HCT116 (cell line): ENCODE measurements at regions not wholly inside any gene's neighbourhood (a gene's known extent, or its start where the extent isn't known, plus 50 kb on each side); places are given as distances from the start of the nearest gene placed in this dataset.

Source experiments
- ATAC-seq: fragments of 200-7000 bp; cut with Tn5 transposase; 2 replicates; pipeline ENCODE4 v1.9.1; 2020; ENCODE audit warnings: mild to moderate bottlenecking, moderate library complexity
- BruUV-seq: library from RNA; stranded (reverse); fragments of 400-500 nt; replicated peaks from 2 replicates; lab custom pipeline; 2021; lab: Mats Ljungman, UMichigan
- CTCF ChIA-PET: fragments of 300-600 bp; sonication (Branson Sonifier 250); formaldehyde crosslinking; loops from one replicate; lab custom pipeline; 2021; ENCODE audit warnings: antibody characterized with exemption; lab: Charles Lee
- POLR2A ChIA-PET: fragments of 300-600, 350-600 bp; sonication (Branson Sonifier 250); formaldehyde crosslinking; loops from one replicate; lab custom pipeline; 2021; ENCODE audit warnings: antibody characterized with exemption; lab: Charles Lee
- RAD21 ChIA-PET, 2 experiments: fragments of 300-600 bp; sonication (Branson Sonifier 250); formaldehyde crosslinking; loops; one replicate each; lab custom pipeline; 2023; ENCODE audit warnings: low total read pairs in 2 of 2; ENCODE audit not compliant: uncharacterized antibody in 2 of 2, unreplicated experiment in 2 of 2, low non-redundant PET in 1 of 2; lab: Charles Lee
- DNase-seq: peaks from one replicate; pipeline ENCODE4 v3.0.0-alpha.2; 2010; ENCODE audit warnings: low read depth, low spot score
- H2AFZ ChIP-seq: fragments of 200-600 bp; shearing (Covaris generic), sonication (generic); 2 replicates; pipeline ENCODE4 v1.6.1; 2017; ENCODE audit warnings: low read depth, mixed run types, mixed read lengths, antibody characterized with exemption, low read length; ENCODE audit not compliant: poor library complexity, severe bottlenecking
- H3K27ac ChIP-seq: 2 replicates; pipeline ENCODE4 v1.5.1; 2012; ENCODE audit warnings: low read depth, low read length
- H3K27me3 ChIP-seq: fragments of 200-600 bp; sonication (generic); 2 replicates; pipeline ENCODE4 v1.6.1; 2016; ENCODE audit warnings: mixed run types, low read length, mixed read lengths; ENCODE audit not compliant: insufficient read depth
- H3K36me3 ChIP-seq, 2 experiments: fragments of 200-500 bp in 1 of 2; fragments of 200-600 bp in 1 of 2; sonication (Bioruptor generic) in 1 of 2; sonication (generic) in 1 of 2; 2 replicates each; pipeline versions ENCODE4 v1.5.1 to v1.6.1; 2014 to 2016; ENCODE audit warnings: low read length in 2 of 2, inconsistent platforms in 1 of 2, mixed read lengths in 1 of 2, mixed run types in 1 of 2; ENCODE audit not compliant: insufficient read depth in 2 of 2, control insufficient read depth in 1 of 2
- H3K4me1 ChIP-seq, 2 experiments: fragments of 200-600 bp in 1 of 2; sonication (generic) in 1 of 2; 2 replicates each; pipeline versions ENCODE4 v1.5.1 to v1.6.1; 2012 to 2017; ENCODE audit warnings: low read length in 2 of 2, inconsistent platforms in 1 of 2, mild to moderate bottlenecking in 1 of 2, mixed read lengths in 1 of 2, mixed run types in 1 of 2, moderate library complexity in 1 of 2; ENCODE audit not compliant: insufficient read depth in 2 of 2, control insufficient read depth in 1 of 2
- H3K4me2 ChIP-seq: fragments of 200-600 bp; sonication (generic); 2 replicates; pipeline ENCODE4 v1.6.1; 2017; ENCODE audit warnings: mixed run types, low read length, mixed read lengths
- H3K4me3 ChIP-seq, 2 experiments: fragments of 200-600 bp in 1 of 2; sonication (generic) in 1 of 2; replicated peaks in 1 of 2; 2 replicates each; pipeline ENCODE4 v1.5.1; 2011 to 2016; ENCODE audit warnings: low read length in 2 of 2, control low read depth in 1 of 2, low read depth in 1 of 2, mild to moderate bottlenecking in 1 of 2, mixed read lengths in 1 of 2, mixed run types in 1 of 2
- H3K79me2 ChIP-seq: fragments of 200-600 bp; sonication (generic); 2 replicates; pipeline ENCODE4 v1.6.1; 2017; ENCODE audit warnings: mild to moderate bottlenecking, mixed run types, low read length, moderate library complexity, mixed read lengths; ENCODE audit not compliant: insufficient read depth
- H3K9ac ChIP-seq: fragments of 200-600 bp; sonication (generic); 2 replicates; pipeline ENCODE4 v1.6.1; 2016; ENCODE audit warnings: low read length, mixed read lengths
- H3K9me2 ChIP-seq: fragments of 200-600 bp; sonication (generic), shearing (Covaris generic); 2 replicates; pipeline ENCODE4 v1.6.1; 2017; ENCODE audit warnings: mixed run types, mild to moderate bottlenecking, moderate library complexity; ENCODE audit not compliant: insufficient read depth
- H3K9me3 ChIP-seq, 2 experiments: fragments of 200-500 bp in 1 of 2; fragments of 200-600 bp in 1 of 2; sonication (Bioruptor generic) in 1 of 2; sonication (generic) in 1 of 2; 2 replicates each; pipeline ENCODE4 v1.6.1; 2014 to 2017; ENCODE audit warnings: low read length in 2 of 2, mixed read lengths in 2 of 2, inconsistent platforms in 1 of 2, low read depth in 1 of 2, mild to moderate bottlenecking in 1 of 2, mixed run types in 1 of 2, moderate library complexity in 1 of 2; ENCODE audit not compliant: control insufficient read depth in 1 of 2, insufficient read depth in 1 of 2
- H4K20me1 ChIP-seq: fragments of 200-600 bp; sonication (generic), shearing (Covaris generic); 2 replicates; pipeline ENCODE4 v1.6.1; 2017; ENCODE audit warnings: mixed run types, mild to moderate bottlenecking, moderate library complexity; ENCODE audit not compliant: insufficient read depth
- CEBPB ChIP-seq: IDR thresholded peaks from 2 replicates; pipeline ENCODE4 v1.6.1; 2012; ENCODE audit warnings: low read depth
- JUND ChIP-seq: IDR thresholded peaks from 2 replicates; pipeline ENCODE4 v1.6.1; 2012
- POLR2A ChIP-seq: IDR thresholded peaks from 2 replicates; pipeline ENCODE4 v1.7.0; 2011; ENCODE audit warnings: borderline replicate concordance; ENCODE audit not compliant: insufficient read depth, insufficient read length; ENCODE audit errors: extremely low read depth
- POLR2AphosphoS5 ChIP-seq: IDR thresholded peaks from 2 replicates; pipeline ENCODE4 v1.6.1; 2011; ENCODE audit warnings: mild to moderate bottlenecking, low read depth, low read length, moderate library complexity
- RAD21 ChIP-seq: IDR thresholded peaks from 2 replicates; pipeline ENCODE4 v1.6.1; 2012; ENCODE audit warnings: low read depth, mild to moderate bottlenecking
- SP1 ChIP-seq: IDR thresholded peaks from 2 replicates; pipeline ENCODE4 v1.6.1; 2012; ENCODE audit warnings: low read depth
- SRF ChIP-seq: IDR thresholded peaks from 2 replicates; pipeline ENCODE4 v1.6.1; 2012; ENCODE audit warnings: low read depth
- TCF7L2 ChIP-seq: IDR thresholded peaks from 2 replicates; pipeline ENCODE4 v1.7.0; 2011; ENCODE audit warnings: borderline replicate concordance, inconsistent platforms; ENCODE audit not compliant: insufficient read depth, insufficient read length; ENCODE audit errors: extremely low read depth
- YY1 ChIP-seq: IDR thresholded peaks from 2 replicates; pipeline ENCODE4 v1.6.1; 2011; ENCODE audit warnings: low read length, low read depth, moderate library complexity, mild to moderate bottlenecking; ENCODE audit not compliant: insufficient replicate concordance; ENCODE audit errors: extremely low read depth
- ZFX ChIP-seq: fragments of 450-650 bp; IDR thresholded peaks from 2 replicates; pipeline ENCODE4 v1.6.1; 2017
- ZNF274 ChIP-seq: fragments of 200-500 bp; sonication (Bioruptor generic); IDR thresholded peaks from 2 replicates; pipeline ENCODE4 v1.6.1; 2014; ENCODE audit warnings: mild to moderate bottlenecking, low read depth, low read length, inconsistent platforms
- intact Hi-C: fragments of 100-400 bp; cut with micrococcal nuclease; formaldehyde crosslinking; loops from 2 replicates; pipeline ENCODE4 v1.10.0; 2022
- TF ChIP-seq, protein P1 (sequence below), 3 experiments: fragments of 200-600 bp in 1 of 3; sonication (generic) in 1 of 3; IDR thresholded peaks in 2 of 3; conservative IDR thresholded peaks in 1 of 3; 2 replicates each; pipeline ENCODE4 v1.5.1; 2012 to 2017; ENCODE audit warnings: low read depth in 2 of 3, low read length in 2 of 3, antibody characterized with exemption in 1 of 3, borderline replicate concordance in 1 of 3, control low read depth in 1 of 3, mild to moderate bottlenecking in 1 of 3, mixed read lengths in 1 of 3, mixed run types in 1 of 3, moderate library complexity in 1 of 3; ENCODE audit not compliant: insufficient read depth in 1 of 3

DNA sequence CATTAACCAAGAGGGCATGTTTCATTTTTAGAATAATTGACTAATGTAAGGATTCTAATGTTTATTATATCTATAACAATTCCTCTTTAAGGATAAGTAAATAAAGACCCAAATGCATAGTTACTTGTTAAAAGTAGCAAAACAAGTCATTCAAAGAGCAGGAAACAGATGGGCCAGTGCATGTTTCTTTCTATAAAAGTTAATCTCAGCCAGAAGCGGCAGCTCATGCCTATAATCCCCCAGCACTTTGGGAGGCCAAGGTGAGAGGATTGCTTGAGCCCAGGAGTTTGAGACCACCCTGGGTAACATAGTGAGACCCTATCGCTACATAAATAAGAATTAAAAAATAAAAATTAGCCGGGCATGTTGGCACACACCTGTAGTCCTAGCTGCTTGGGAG, 391.0 kb upstream of the RGS6 start:
- no peak overlapping the region for H2AFZ ChIP-seq
- RAD21 ChIA-PET: no interaction called here
- H3K27me3 ChIP-seq: no peaks in the 10 kb centered on the region
- no peaks in the 10 kb centered on the region for H3K9me2 ChIP-seq
- H3K9me3 ChIP-seq: no peaks in the 10 kb centered on the region
- H3K9ac ChIP-seq: no peak overlapping the region
- intact Hi-C loops: no loop called here
- BruUV-seq: no TSS peak
- 0 out of 2 replicates have a peak, but pooled peaks cover 4% of the 10 kb centered on the region for H3K79me2 ChIP-seq
- TF ChIP-seq ZNF274: no peak
- no peak for TF ChIP-seq SRF
- TF ChIP-seq TCF7L2: no peak
- no peak for TF ChIP-seq CEBPB
- no peak for TF ChIP-seq JUND
- no peak for TF ChIP-seq POLR2AphosphoS5
- TF ChIP-seq ZFX: no peak
- no peak for TF ChIP-seq YY1
- no peak for TF ChIP-seq RAD21
- TF ChIP-seq POLR2A: no peak
- TF ChIP-seq SP1: no peak
- TF ChIP-seq, protein P1, sequence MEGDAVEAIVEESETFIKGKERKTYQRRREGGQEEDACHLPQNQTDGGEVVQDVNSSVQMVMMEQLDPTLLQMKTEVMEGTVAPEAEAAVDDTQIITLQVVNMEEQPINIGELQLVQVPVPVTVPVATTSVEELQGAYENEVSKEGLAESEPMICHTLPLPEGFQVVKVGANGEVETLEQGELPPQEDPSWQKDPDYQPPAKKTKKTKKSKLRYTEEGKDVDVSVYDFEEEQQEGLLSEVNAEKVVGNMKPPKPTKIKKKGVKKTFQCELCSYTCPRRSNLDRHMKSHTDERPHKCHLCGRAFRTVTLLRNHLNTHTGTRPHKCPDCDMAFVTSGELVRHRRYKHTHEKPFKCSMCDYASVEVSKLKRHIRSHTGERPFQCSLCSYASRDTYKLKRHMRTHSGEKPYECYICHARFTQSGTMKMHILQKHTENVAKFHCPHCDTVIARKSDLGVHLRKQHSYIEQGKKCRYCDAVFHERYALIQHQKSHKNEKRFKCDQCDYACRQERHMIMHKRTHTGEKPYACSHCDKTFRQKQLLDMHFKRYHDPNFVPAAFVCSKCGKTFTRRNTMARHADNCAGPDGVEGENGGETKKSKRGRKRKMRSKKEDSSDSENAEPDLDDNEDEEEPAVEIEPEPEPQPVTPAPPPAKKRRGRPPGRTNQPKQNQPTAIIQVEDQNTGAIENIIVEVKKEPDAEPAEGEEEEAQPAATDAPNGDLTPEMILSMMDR (IDR thresholded peaks at IDR 0.05 in 2 of 3, conservative IDR thresholded peaks at IDR 0.05 in 1 of 3; ENCODE audit: borderline replicate concordance in 1 of 3, insufficient read depth in 1 of 3, low read depth in 2 of 3, low read length in 2 of 3): no peak
- no peak for ATAC-seq
- no peak overlapping the region for H3K4me3 ChIP-seq
- H4K20me1 ChIP-seq: no peaks in the 10 kb centered on the region; the same call in 1 of the 2 replicates
- DNase-seq: no peak
- no peaks in the 10 kb centered on the region for H3K36me3 ChIP-seq
- no peak overlapping the region for H3K27ac ChIP-seq
- POLR2A ChIA-PET: no interaction called here
- H3K4me1 ChIP-seq: no peaks in the 10 kb centered on the region
- no peak overlapping the region for H3K4me2 ChIP-seq
- CTCF ChIA-PET: interaction anchor here (1.0 kb wide), 1 partner anchor 396 kb away, joined by 3 read pairs; no protein-coding TSS in a partner anchor
